ENCODE measurements at regions not wholly inside any gene's neighbourhood (a gene's known extent, or its start where the extent isn't known, plus 50 kb on each side); places are given as distances from the start of the nearest gene placed in this dataset.

DNA sequence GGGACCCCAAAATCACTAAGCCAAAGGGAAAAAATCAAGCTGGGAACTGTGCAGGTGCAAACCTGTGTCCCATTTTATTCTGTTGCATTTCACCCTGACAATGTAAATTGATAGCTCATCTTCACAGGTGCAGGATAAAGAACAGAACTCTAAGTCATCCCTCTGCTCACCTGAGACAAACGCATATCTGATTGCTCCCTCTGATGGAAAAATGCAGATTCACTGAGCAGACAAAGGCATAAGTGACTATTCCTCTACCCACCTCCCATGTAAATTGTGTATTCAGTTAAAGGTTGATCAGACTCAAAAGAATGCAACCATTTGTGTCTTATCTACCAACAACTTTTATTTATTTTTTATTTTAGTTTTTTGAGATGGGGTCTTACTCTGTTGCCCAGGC, 644.2 kb downstream of the PTPRU start:
- TF ChIP-seq, protein P1, sequence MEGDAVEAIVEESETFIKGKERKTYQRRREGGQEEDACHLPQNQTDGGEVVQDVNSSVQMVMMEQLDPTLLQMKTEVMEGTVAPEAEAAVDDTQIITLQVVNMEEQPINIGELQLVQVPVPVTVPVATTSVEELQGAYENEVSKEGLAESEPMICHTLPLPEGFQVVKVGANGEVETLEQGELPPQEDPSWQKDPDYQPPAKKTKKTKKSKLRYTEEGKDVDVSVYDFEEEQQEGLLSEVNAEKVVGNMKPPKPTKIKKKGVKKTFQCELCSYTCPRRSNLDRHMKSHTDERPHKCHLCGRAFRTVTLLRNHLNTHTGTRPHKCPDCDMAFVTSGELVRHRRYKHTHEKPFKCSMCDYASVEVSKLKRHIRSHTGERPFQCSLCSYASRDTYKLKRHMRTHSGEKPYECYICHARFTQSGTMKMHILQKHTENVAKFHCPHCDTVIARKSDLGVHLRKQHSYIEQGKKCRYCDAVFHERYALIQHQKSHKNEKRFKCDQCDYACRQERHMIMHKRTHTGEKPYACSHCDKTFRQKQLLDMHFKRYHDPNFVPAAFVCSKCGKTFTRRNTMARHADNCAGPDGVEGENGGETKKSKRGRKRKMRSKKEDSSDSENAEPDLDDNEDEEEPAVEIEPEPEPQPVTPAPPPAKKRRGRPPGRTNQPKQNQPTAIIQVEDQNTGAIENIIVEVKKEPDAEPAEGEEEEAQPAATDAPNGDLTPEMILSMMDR (IDR thresholded peaks at IDR 0.05) = no peak
- TF ChIP-seq POLR2A (IDR thresholded peaks at IDR 0.05; ENCODE audit: low read depth) (no peak), POLR2AphosphoS5 (IDR thresholded peaks at IDR 0.05) (no peak)

All from esophagus muscularis mucosa (tissue), 3 donors.